Skeletal muscle satellite cell (primary cell): ENCODE measurements at regions not wholly inside any gene's neighbourhood (a gene's known extent, or its start where the extent isn't known, plus 50 kb on each side); places are given as distances from the start of the nearest gene placed in this dataset.

Source experiments
- H3K27me3 ChIP-seq: 2 replicates; pipeline ENCODE4 v1.7.0; 2013; ENCODE audit warnings: low read length; ENCODE audit not compliant: control insufficient read depth, insufficient read depth
- H3K36me3 ChIP-seq: 2 replicates; pipeline ENCODE4 v1.7.0; 2013; ENCODE audit warnings: mild to moderate bottlenecking, control low read depth, low read length; ENCODE audit not compliant: insufficient read depth
- H3K4me1 ChIP-seq: 2 replicates; pipeline ENCODE4 v1.7.0; 2013; ENCODE audit warnings: low read length; ENCODE audit not compliant: control insufficient read depth, insufficient read depth
- H3K4me2 ChIP-seq: 2 replicates; pipeline ENCODE4 v1.7.0; 2013; ENCODE audit warnings: mild to moderate bottlenecking, low read length
- H3K4me3 ChIP-seq: 2 replicates; pipeline ENCODE4 v1.7.0; 2013; ENCODE audit warnings: low read length
- H3K9ac ChIP-seq: 2 replicates; pipeline ENCODE4 v1.7.0; 2013; ENCODE audit warnings: mild to moderate bottlenecking, low read depth, low read length, moderate library complexity
- H3K9me3 ChIP-seq: replicated peaks from 2 replicates; pipeline ENCODE4 v1.7.0; 2013; ENCODE audit warnings: mild to moderate bottlenecking, control low read depth, low read length

DNA sequence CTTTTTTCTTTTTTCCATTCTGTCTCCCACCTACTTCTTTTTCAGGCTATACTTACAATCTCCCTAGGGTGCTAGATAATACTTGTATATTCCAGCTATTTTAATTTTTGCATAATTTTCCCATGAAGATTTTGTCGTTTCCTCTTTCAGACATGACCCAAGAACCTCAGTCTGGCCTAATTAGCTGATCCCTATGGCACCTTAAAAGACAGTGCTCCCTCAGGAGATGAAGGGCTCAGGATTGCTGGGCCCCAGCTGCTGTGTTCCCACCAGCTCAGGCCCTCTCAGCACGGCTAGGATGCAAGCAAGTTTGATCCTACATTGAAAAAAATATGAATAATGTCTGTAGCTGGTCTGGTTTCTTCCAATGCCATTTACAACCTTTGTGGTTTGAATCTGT, 55.0 kb upstream of the RGS5 start:
- Histone ChIP-seq H3K36me3 (no peaks in the 10 kb centered on the region), H3K9me3 (no peaks in the 10 kb centered on the region), H3K9ac (no peak overlapping the region), H3K4me2 (no peak overlapping the region), H3K27me3 (no peaks in the 10 kb centered on the region), H3K4me3 (no peak overlapping the region), H3K4me1 (peaks cover 11% of the 10 kb centered on the region)

DNA sequence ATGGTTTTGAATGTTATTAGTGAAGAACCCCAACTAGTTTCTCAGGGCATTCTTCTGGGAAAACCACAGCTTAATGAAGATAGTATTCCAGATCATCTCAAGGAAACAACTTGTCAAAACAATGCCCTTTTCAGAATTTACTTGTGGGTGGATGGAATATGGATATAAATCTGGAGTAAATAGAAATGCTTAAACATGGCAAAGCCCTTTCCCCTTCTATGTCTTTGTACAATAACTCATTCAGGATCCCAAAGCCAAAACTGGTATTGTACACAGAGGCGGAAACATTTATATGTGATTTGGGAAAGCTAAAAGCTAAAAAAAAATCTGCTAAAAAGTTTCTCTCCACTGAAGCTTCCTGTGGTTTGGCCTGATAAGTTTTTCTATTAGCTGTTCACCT, 55.5 kb upstream of the RGS5 start:
- Histone ChIP-seq H3K4me3 (no peak overlapping the region), H3K4me2 (peak overlapping the region; percentile 28), H3K9me3 (no peaks in the 10 kb centered on the region), H3K36me3 (no peaks in the 10 kb centered on the region), H3K27me3 (no peaks in the 10 kb centered on the region), H3K9ac (no peak overlapping the region), H3K4me1 (peaks cover 11% of the 10 kb centered on the region)

DNA sequence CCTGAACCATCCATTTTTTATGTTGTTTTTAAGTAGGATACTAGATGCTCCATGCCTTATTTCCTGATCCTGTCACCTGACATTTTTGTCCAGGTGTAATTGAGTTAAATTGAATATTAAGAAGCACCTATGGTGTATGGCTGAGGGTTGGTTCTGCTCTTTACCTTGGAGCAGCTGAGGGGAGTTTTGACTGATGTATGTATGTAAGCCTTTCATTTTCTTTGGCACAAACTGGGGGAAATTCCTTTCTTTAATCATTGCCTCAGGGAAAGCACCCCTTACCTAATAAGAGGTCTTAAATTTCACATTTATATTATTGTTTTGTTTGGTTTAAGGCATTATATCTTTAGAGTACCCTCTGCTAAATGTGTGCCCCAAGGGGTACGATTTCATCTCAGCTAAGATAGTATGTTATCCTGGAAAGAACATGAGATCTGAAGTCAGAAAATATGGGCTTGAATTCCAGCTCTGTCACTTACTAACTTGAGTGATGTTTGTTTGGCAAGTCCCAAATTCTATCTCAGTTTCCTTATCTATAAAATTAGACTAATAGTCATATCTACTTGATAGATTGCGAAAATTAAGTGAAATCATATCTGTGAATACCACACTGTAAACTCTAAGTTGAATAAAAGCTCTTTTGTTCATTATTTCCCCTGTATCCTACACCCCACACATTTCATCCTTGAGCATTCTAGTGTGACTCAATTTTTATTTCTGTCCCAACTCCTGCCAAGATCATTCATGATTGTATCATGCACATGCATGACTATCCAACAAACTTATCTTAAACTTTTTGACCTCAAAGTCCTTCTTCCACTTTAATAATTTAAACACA, 57.7 kb upstream of the NUF2 start:
- Histone ChIP-seq H3K27me3 (no peaks in the 10 kb centered on the region), H3K4me1 (no peaks in the 10 kb centered on the region), H3K9me3 (no peaks in the 10 kb centered on the region), H3K4me3 (no peak overlapping the region), H3K9ac (no peak overlapping the region), H3K36me3 (no peaks in the 10 kb centered on the region), H3K4me2 (no peak overlapping the region)

DNA sequence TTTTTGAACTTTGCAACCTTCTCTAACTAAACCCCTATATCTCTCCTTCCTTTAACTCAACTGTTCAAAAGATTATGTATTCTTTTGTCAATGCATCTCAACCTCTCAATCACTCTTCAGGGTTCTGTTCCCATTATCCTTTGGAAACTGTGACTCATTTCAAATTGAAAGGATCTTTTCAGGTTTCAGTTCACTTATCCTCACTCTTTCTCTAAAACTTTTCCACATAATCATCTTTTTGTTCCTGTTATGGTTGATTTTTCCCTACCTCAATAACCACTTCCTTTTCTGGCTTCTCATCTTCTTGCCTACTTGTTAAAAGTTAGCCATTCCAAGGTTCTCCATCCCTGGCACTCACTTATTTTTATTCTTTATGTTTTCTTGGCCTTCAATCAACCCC, 56.2 kb upstream of the NUF2 start:
- no peaks in the 10 kb centered on the region for H3K4me1 ChIP-seq
- H3K9ac ChIP-seq: no peak overlapping the region
- no peaks in the 10 kb centered on the region for H3K27me3 ChIP-seq
- no peak overlapping the region for H3K4me3 ChIP-seq
- no peaks in the 10 kb centered on the region for H3K9me3 ChIP-seq
- no peaks in the 10 kb centered on the region for H3K36me3 ChIP-seq
- no peak overlapping the region for H3K4me2 ChIP-seq

DNA sequence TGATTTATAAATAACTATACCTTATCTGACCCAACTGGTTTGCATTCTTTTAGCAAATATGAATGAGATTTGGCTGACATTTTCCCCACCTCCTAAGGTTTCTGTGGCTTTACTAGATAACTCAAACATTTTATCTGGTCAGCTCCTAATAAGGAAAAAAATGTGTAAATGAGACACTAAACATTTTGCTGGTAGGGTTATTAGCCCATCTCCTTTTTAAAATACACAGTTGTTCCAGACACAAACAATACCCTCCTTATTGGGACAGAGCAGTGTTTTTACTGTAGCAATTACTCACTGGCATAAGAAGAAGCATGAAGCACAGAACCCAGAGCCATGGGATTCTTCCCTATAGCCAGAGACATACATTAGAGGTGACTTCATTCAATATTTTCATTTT, 53.8 kb upstream of the NUF2 start:
- H3K4me3 ChIP-seq: no peak overlapping the region
- no peaks in the 10 kb centered on the region for H3K9me3 ChIP-seq
- H3K9ac ChIP-seq: no peak overlapping the region
- no peaks in the 10 kb centered on the region for H3K4me1 ChIP-seq
- no peaks in the 10 kb centered on the region for H3K27me3 ChIP-seq
- H3K36me3 ChIP-seq: no peaks in the 10 kb centered on the region
- H3K4me2 ChIP-seq: no peak overlapping the region

DNA sequence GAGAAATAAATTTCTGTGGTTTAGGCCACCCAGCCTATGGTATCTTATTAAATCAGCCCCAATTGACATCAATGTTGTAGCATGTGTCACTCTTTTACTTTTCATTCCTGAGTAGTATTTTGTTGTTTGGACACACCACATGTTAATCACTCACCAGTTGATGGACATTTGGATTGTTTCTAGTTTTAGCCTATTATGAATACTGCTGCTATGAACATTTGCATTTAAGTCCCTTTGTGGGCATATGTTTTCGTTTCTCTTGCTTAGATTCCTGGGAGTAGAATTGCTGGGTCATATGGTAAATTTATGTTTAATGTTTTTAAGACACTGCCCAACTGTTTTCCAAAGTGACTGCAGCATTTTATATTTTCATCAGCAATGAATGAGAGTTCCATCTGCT, 50.2 kb upstream of the NUF2 start:
- no peaks in the 10 kb centered on the region for H3K36me3 ChIP-seq
- H3K9ac ChIP-seq: no peak overlapping the region
- H3K4me3 ChIP-seq: no peak overlapping the region
- no peaks in the 10 kb centered on the region for H3K4me1 ChIP-seq
- no peak overlapping the region for H3K4me2 ChIP-seq
- no peaks in the 10 kb centered on the region for H3K9me3 ChIP-seq
- no peaks in the 10 kb centered on the region for H3K27me3 ChIP-seq
